Psoas muscle (tissue), 7 donors: ENCODE measurements at regions not wholly inside any gene's neighbourhood (a gene's known extent, or its start where the extent isn't known, plus 50 kb on each side); places are given as distances from the start of the nearest gene placed in this dataset.

ENCODE experiments used
- ATAC-seq, 4 donors: fragments of 200-7000 bp; cut with Tn5 transposase; one replicate each; pipeline ENCODE4 v1.9.1; 2020; ENCODE audit warnings: moderate library complexity in 3 of 4, mild to moderate bottlenecking in 2 of 4
- DNase-seq, 2 donors: peaks; one replicate each; pipeline ENCODE4 v3.0.0-alpha.2; 2020
- H3K27ac ChIP-seq: fragments of 200-600 bp; one replicate; pipeline ENCODE4 v1.8.0; 2022
- H3K27me3 ChIP-seq, 3 donors: fragments of 200-600 bp in 1 of 3; one replicate each; pipeline versions ENCODE4 v1.6.1 to v1.8.0; 2013 to 2022; ENCODE audit warnings: low read length in 2 of 3, mild to moderate bottlenecking in 2 of 3, moderate library complexity in 1 of 3; ENCODE audit not compliant: insufficient read depth in 3 of 3
- H3K36me3 ChIP-seq, 2 donors: fragments of 200-600 bp in 1 of 2; one replicate each; pipeline versions ENCODE4 v1.6.1 to v1.8.0; 2013 to 2022; ENCODE audit warnings: low read depth in 1 of 2, mild to moderate bottlenecking in 1 of 2, moderate library complexity in 1 of 2; ENCODE audit not compliant: insufficient read depth in 1 of 2
- H3K4me1 ChIP-seq: fragments of 200-600 bp; one replicate; pipeline ENCODE4 v1.8.0; 2022
- H3K4me3 ChIP-seq: fragments of 200-600 bp; one replicate; pipeline ENCODE4 v1.8.0; 2022; ENCODE audit warnings: mild to moderate bottlenecking
- H3K9me3 ChIP-seq: fragments of 200-600 bp; one replicate; pipeline ENCODE4 v1.8.0; 2022
- CTCF ChIP-seq: fragments of 200-600 bp; IDR thresholded peaks from one replicate; pipeline ENCODE4 v1.8.0; 2022; ENCODE audit warnings: antibody characterized with exemption
- WGBS, 3 donors: extraction: QIAGEN DNeasy Blood & Tissue Kit; methylation state at CpG; one replicate each; pipeline versions ENCODE4 v1.1.6 to v1.1.7; 2013; 5-methylcytosine and 5-hydroxymethylcytosine counted together
- intact Hi-C, 2 donors: fragments of 100-400 bp; cut with DNase I; formaldehyde crosslinking; loops; one replicate each; pipeline versions ENCODE4 v1.11.0 to v1.14.2; 2022
- donor health status: healthy with polysubstance abuse.
- donor health status: DM: no; HTN: no; CAD: no; lungs with moderate emphysema.
- donor health status: Bipolar disorder and iron deficiency.
- donor health status: healthy.
- donor health status: DM: yes; HTN: yes; CAD: no.
- donor health status: DM: no; HTN: no; CAD: no.
- donor health status: DM: yes; HTN: yes; CAD: no.

DNA sequence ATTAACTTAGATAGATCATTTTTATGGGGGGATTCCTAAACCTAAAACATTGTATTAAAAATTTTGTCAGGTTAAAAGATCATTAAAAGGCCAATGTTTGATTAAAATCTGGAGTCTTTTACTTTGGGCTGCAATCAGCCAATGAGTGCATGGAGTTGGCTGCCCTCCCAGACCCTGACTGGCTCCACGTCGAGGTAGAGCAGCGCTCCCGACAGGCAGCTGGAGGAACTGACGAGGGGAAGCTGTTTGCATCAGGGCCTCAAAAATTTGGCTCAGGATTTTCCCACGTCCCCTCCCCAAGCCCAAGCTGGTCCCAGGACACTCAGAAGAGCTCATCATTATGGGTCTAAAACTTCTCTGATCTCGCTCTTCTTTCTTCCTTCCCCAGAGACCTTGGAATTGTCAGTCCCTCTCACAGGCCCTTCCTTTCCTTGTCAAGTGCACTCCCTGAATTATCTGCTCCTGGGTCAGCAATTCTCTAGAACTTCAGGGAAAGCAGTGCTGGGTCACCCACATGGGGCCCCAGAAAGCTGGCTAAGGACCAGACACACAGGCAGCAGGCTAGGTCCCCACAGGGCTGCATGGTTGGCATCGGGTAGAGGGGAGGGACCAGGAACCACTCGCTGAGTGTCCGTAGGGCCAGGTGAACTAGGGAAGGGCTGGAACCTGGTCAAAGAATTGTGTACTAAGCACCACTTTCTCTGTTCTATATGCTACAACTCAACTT lies 119.6 kb upstream of the IGLL5 start:
- 29 to 40% (median 38%) methylated on average over 10 of the region's 10 CpGs for WGBS, 3 donors
- no peaks in the 10 kb centered on the region for H3K4me1 ChIP-seq
- no peak overlapping the region for H3K4me3 ChIP-seq
- DNase-seq (no peak), ATAC-seq (no peak)
- H3K27me3 ChIP-seq, result no peaks in the 10 kb centered on the region
- H3K36me3 ChIP-seq, result no peaks in the 10 kb centered on the region
- H3K9me3 ChIP-seq, result no peaks in the 10 kb centered on the region
- intact Hi-C loops, result no loop called here
- no peak overlapping the region for H3K27ac ChIP-seq
- TF ChIP-seq CTCF, result no peak

DNA sequence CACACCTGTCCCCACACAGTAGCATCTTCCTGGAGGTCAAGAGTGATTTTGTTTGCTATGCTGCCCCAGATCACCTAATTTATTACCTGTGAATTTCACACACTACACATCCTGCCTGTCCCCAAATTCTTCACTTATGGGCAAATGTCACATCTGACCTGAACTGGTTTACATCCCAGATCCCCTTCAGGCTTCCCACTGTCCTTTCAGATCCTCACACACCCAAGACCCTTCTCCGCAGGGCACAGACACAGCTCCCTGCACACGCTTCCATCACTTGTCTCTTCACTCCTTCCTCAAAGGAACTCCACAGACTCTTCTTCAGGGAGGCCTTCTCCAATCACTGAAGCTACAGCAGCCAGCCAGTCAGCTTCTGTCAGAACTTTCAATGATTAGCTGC lies 118.7 kb upstream of the IGLL5 start:
- ATAC-seq, result no peak
- Histone ChIP-seq H3K4me3 (no peak overlapping the region), H3K27ac (no peak overlapping the region), H3K9me3 (no peaks in the 10 kb centered on the region), H3K36me3 (no peaks in the 10 kb centered on the region), H3K27me3 (no peaks in the 10 kb centered on the region), H3K4me1 (no peaks in the 10 kb centered on the region)
- DNase-seq, result no peak
- intact Hi-C loops, result no loop called here
- WGBS, 3 donors, result 86 to 94% (median 88%) methylated on average over 2 of the region's 2 CpGs
- no peak for TF ChIP-seq CTCF

DNA sequence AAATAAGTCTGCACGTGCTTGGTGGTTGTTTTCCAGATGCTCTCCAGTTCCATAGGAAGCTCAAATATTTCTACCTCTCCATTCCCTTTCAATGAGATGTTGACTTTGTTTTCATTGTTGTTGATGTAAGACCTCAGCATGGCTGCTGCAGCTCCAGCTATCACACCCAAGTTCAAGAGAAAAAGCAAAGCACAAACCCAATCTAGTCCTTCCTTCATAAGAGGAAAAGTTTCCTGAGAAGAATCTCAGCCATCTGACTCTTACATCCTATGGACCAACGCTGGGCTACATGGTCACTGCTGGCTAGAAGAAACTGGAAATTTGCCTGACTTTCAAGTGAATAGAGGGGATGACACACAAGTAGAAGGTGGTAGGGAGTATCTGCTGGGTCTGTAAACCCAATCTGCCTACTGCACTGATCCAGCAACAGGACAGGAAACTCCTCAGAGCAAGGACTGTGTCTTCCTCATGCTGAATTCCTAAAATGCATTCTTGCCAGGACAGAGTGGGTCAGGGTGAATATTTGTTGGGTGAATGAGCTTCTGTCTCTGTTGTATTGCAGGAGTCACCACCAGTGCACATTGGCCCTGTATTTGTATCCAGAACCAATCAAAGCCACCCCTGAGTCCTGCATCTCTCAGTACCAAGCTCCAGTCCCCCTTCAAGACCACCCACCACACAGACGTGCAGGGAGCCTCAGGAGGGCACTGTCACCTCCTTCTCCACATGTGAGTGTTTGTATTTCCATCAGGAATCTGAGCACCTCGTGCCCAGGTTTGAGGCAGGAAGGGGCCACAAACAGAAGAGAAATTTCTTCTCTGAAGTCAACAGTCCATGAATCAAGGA lies 118.0 kb upstream of the IGLL5 start:
- TF ChIP-seq CTCF, result no peak
- H3K36me3 ChIP-seq, result no peaks in the 10 kb centered on the region
- WGBS, 3 donors, result 39 to 43% (median 43%) methylated on average over 4 of the region's 4 CpGs
- ATAC-seq, result no peak
- H3K4me1 ChIP-seq, result no peaks in the 10 kb centered on the region
- no peak overlapping the region for H3K4me3 ChIP-seq
- intact Hi-C loops, result no loop called here
- H3K27ac ChIP-seq, result no peak overlapping the region
- DNase-seq, result no peak
- no peaks in the 10 kb centered on the region for H3K27me3 ChIP-seq
- no peaks in the 10 kb centered on the region for H3K9me3 ChIP-seq

DNA sequence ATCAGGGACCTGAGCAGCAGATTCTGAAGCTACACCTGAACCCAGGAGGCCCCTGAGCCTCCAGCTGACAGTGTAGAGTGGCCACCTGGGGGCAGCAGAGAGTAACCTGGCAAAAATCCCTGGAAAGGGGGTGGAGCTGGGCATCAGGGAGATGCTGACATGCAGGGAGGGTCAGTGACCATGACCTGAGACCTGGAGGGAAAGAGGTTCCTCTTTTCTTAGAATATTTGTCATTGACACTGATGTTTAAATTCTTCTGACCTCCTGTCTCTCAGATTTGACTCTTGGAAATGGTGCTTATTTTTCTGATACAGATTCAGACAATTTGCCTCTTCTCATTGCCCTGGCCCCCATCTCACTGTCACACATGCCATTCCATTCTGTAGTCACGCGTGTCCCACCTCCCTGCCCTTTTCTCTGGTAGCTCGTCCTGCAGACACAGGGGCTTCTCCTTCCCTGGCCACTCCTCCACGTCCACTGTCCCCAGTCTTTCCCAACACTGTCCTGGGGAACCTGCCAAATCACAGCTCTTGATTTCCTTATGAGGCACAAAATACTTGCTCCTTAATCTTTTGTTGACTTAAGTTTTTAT lies 117.2 kb upstream of the IGLL5 start:
- Histone ChIP-seq H3K9me3 (no peaks in the 10 kb centered on the region), H3K4me3 (no peak overlapping the region), H3K27ac (no peak overlapping the region), H3K4me1 (no peaks in the 10 kb centered on the region), H3K27me3 (no peaks in the 10 kb centered on the region), H3K36me3 (no peaks in the 10 kb centered on the region)
- DNase-seq (no peak), ATAC-seq (no peak)
- WGBS, 3 donors, result 41 to 47% (median 46%) methylated on average over 4 of the region's 4 CpGs
- peak; percentile 41 for TF ChIP-seq CTCF
- intact Hi-C loops, result no loop called here
